Psoas muscle (tissue), 7 donors: ENCODE measurements at regions not wholly inside any gene's neighbourhood (a gene's known extent, or its start where the extent isn't known, plus 50 kb on each side); places are given as distances from the start of the nearest gene placed in this dataset.
A peak's percentile ranks its signal among the peaks of the same experiment; 100 is the strongest.

Source experiments
- ATAC-seq, 4 donors: fragments of 200-7000 bp; cut with Tn5 transposase; one replicate each; pipeline ENCODE4 v1.9.1; 2020; ENCODE audit warnings: moderate library complexity in 3 of 4, mild to moderate bottlenecking in 2 of 4
- DNase-seq, 2 donors: peaks; one replicate each; pipeline ENCODE4 v3.0.0-alpha.2; 2020
- H3K27ac ChIP-seq: fragments of 200-600 bp; one replicate; pipeline ENCODE4 v1.8.0; 2022
- H3K27me3 ChIP-seq, 3 donors: fragments of 200-600 bp in 1 of 3; one replicate each; pipeline versions ENCODE4 v1.6.1 to v1.8.0; 2013 to 2022; ENCODE audit warnings: low read length in 2 of 3, mild to moderate bottlenecking in 2 of 3, moderate library complexity in 1 of 3; ENCODE audit not compliant: insufficient read depth in 3 of 3
- H3K36me3 ChIP-seq, 2 donors: fragments of 200-600 bp in 1 of 2; one replicate each; pipeline versions ENCODE4 v1.6.1 to v1.8.0; 2013 to 2022; ENCODE audit warnings: low read depth in 1 of 2, mild to moderate bottlenecking in 1 of 2, moderate library complexity in 1 of 2; ENCODE audit not compliant: insufficient read depth in 1 of 2
- H3K4me1 ChIP-seq: fragments of 200-600 bp; one replicate; pipeline ENCODE4 v1.8.0; 2022
- H3K4me3 ChIP-seq: fragments of 200-600 bp; one replicate; pipeline ENCODE4 v1.8.0; 2022; ENCODE audit warnings: mild to moderate bottlenecking
- H3K9me3 ChIP-seq: fragments of 200-600 bp; one replicate; pipeline ENCODE4 v1.8.0; 2022
- CTCF ChIP-seq: fragments of 200-600 bp; IDR thresholded peaks from one replicate; pipeline ENCODE4 v1.8.0; 2022; ENCODE audit warnings: antibody characterized with exemption
- WGBS, 3 donors: extraction: QIAGEN DNeasy Blood & Tissue Kit; methylation state at CpG; one replicate each; pipeline versions ENCODE4 v1.1.6 to v1.1.7; 2013; 5-methylcytosine and 5-hydroxymethylcytosine counted together
- intact Hi-C, 2 donors: fragments of 100-400 bp; cut with DNase I; formaldehyde crosslinking; loops; one replicate each; pipeline versions ENCODE4 v1.11.0 to v1.14.2; 2022
- donor health status: healthy with polysubstance abuse.
- donor health status: DM: no; HTN: no; CAD: no; lungs with moderate emphysema.
- donor health status: Bipolar disorder and iron deficiency.
- donor health status: healthy.
- donor health status: DM: yes; HTN: yes; CAD: no.
- donor health status: DM: no; HTN: no; CAD: no.
- donor health status: DM: yes; HTN: yes; CAD: no.

- Histone ChIP-seq H3K4me1 (peaks cover 16% of the 10 kb centered on the region), H3K27ac (no peak overlapping the region), H3K36me3 (no peaks in the 10 kb centered on the region), H3K9me3 (no peaks in the 10 kb centered on the region), H3K27me3 (no peaks in the 10 kb centered on the region), H3K4me3 (no peak overlapping the region)
- no peak for TF ChIP-seq CTCF
- WGBS, 3 donors: 89 to 100% (median 93%) methylated on average over 2 of the region's 2 CpGs
- intact Hi-C loops: loop anchor here in 1 of 2 donors (10.0 kb wide), 1 partner anchor 109 kb away; no protein-coding TSS in a partner anchor
- DNase-seq (no peak), ATAC-seq (no peak)
Observed at GRCh38 chr3:72233571-72233970, 448.6 kb upstream of the PROK2 start.

- no peak for TF ChIP-seq CTCF
- no peak for ATAC-seq
- intact Hi-C loops: loop anchor here in 1 of 2 donors (10.0 kb wide), 1 partner anchor 108 kb away; no protein-coding TSS in a partner anchor
- Histone ChIP-seq H3K36me3 (no peaks in the 10 kb centered on the region), H3K27me3 (no peaks in the 10 kb centered on the region), H3K4me1 (peaks cover 16% of the 10 kb centered on the region), H3K27ac (no peak overlapping the region), H3K4me3 (no peak overlapping the region), H3K9me3 (no peaks in the 10 kb centered on the region)
- no peak for DNase-seq
- WGBS, 3 donors: 88 to 93% (median 88%) methylated on average over 6 of the region's 6 CpGs
Observed at GRCh38 chr3:72232777-72233176, 447.8 kb upstream of the PROK2 start.

GRCh38 chr3:72232331-72232730, 447.4 kb upstream of the PROK2 start:
- Histone ChIP-seq H3K4me3 (no peak overlapping the region), H3K27ac (no peak overlapping the region), H3K9me3 (no peaks in the 10 kb centered on the region), H3K36me3 (no peaks in the 10 kb centered on the region), H3K27me3 (no peaks in the 10 kb centered on the region), H3K4me1 (peaks cover 16% of the 10 kb centered on the region)
- DNase-seq (no peak), ATAC-seq (no peak)
- WGBS, 3 donors: 95 to 100% (median 99%) methylated on average over 4 of the region's 4 CpGs
- TF ChIP-seq CTCF: no peak
- intact Hi-C loops: loop anchor here in 1 of 2 donors (10.0 kb wide), 1 partner anchor 108 kb away; no protein-coding TSS in a partner anchor

GRCh38 chr3:72231439-72232196, 446.7 kb upstream of the PROK2 start:
- H3K27ac ChIP-seq: no peak overlapping the region
- peaks cover 16% of the 10 kb centered on the region for H3K4me1 ChIP-seq
- no peak overlapping the region for H3K4me3 ChIP-seq
- H3K36me3 ChIP-seq: no peaks in the 10 kb centered on the region
- WGBS, 3 donors: 59 to 82% (median 64%) methylated on average over 10 of the region's 10 CpGs
- DNase-seq (peak in 1 of 2 donors; percentile 58), ATAC-seq (no peak)
- no peak for TF ChIP-seq CTCF
- intact Hi-C loops: loop anchor here in 1 of 2 donors (10.0 kb wide), 1 partner anchor 107 kb away; no protein-coding TSS in a partner anchor
- H3K27me3 ChIP-seq: no peaks in the 10 kb centered on the region
- no peaks in the 10 kb centered on the region for H3K9me3 ChIP-seq
